ENCODE measurements at regions not wholly inside any gene's neighbourhood (a gene's known extent, or its start where the extent isn't known, plus 50 kb on each side); places are given as distances from the start of the nearest gene placed in this dataset.

- TF ChIP-seq POLR2AphosphoS5 (IDR thresholded peaks at IDR 0.05), result no peak
- TF ChIP-seq CTCF (IDR thresholded peaks at IDR 0.05), result no peak
- no peak for TF ChIP-seq POLR2A (IDR thresholded peaks at IDR 0.05)
Observed at GRCh38 chr6:133179481-133179880, 61.7 kb upstream of the EYA4 start.
